Transverse colon (tissue), 4 donors: ENCODE measurements at regions not wholly inside any gene's neighbourhood (a gene's known extent, or its start where the extent isn't known, plus 50 kb on each side); places are given as distances from the start of the nearest gene placed in this dataset.
"Not testable (repeated sequence)": the region's sequence is repeated elsewhere in the genome, so short reads cannot be mapped to it uniquely, and the experiment has no call there.

Source experiments
- DNase-seq: peaks from one replicate; pipeline ENCODE4 v3.0.0-alpha.2; 2019
- H3K27ac ChIP-seq, 4 donors: fragments of 200-600 bp; sonication (generic); 2 replicates each; pipeline ENCODE4 v1.5.1; 2016 to 2018; ENCODE audit warnings: inconsistent platforms in 4 of 4
- H3K27me3 ChIP-seq: fragments of 200-600 bp; sonication (generic); 2 replicates; pipeline ENCODE4 v1.5.1; 2017; ENCODE audit warnings: inconsistent platforms
- H3K36me3 ChIP-seq, 4 donors: fragments of 200-600 bp; sonication (generic); 2 replicates each; pipeline ENCODE4 v1.5.1; 2017 to 2019; ENCODE audit warnings: inconsistent platforms in 4 of 4
- H3K4me1 ChIP-seq, 4 donors: fragments of 200-600 bp; sonication (generic); 2 replicates each; pipeline ENCODE4 v1.5.1; 2017 to 2020; ENCODE audit warnings: inconsistent platforms in 4 of 4
- H3K4me3 ChIP-seq, 4 donors: fragments of 200-600 bp; sonication (generic); 1 replicate in 1 of 4; 2 replicates in 3 of 4; pipeline versions ENCODE4 v1.5.1 to v1.6.1; 2017 to 2019; ENCODE audit warnings: inconsistent platforms in 4 of 4
- H3K9me3 ChIP-seq, 2 donors: fragments of 200-600 bp; sonication (generic); 2 replicates each; pipeline ENCODE4 v1.5.1; 2017 to 2019; ENCODE audit warnings: inconsistent platforms in 2 of 2
- EP300 ChIP-seq: sonication (generic); formaldehyde crosslinking; IDR thresholded peaks from one replicate; pipeline ENCODE4 v1.6.1; 2017; ENCODE audit warnings: antibody characterized with exemption, low read depth
- POLR2A ChIP-seq: fragments of 450-650 bp; IDR thresholded peaks from one replicate; pipeline ENCODE4 v1.6.1; 2016; ENCODE audit warnings: antibody characterized with exemption, mild to moderate bottlenecking, moderate library complexity
- POLR2AphosphoS5 ChIP-seq, 3 donors: sonication (generic); formaldehyde crosslinking; IDR thresholded peaks; one replicate each; pipeline ENCODE4 v1.6.1; 2016; ENCODE audit warnings: antibody characterized with exemption in 3 of 3
- WGBS, 2 donors: methylation state at CpG; one replicate each; pipeline ENCODE4 v1.1.5; 2018; ENCODE audit warnings: low coverage in 1 of 2; 5-methylcytosine and 5-hydroxymethylcytosine counted together
- in situ Hi-C, 4 donors: fragments of 200-750 bp; cut with MboI; loops; one replicate each; pipeline versions ENCODE4 v1.15.0 to v1.15.1; 2017; ENCODE audit warnings: low sequenced_read_pairs in 3 of 4, low pct_ligation_motif_present in 1 of 4, low pct_unique_long_range_greater_than_20kb in 1 of 4
- intact Hi-C: fragments of 100-400 bp; cut with DNase I; formaldehyde crosslinking; loops from one replicate; pipeline ENCODE4 v1.15.1; 2023; ENCODE audit warnings: low total_unique reads
- TF ChIP-seq, protein P1 (sequence below), 5 experiments: fragments of 200-600 bp in 3 of 5; fragments of 450-650 bp in 2 of 5; sonication (generic) in 3 of 5; IDR thresholded peaks; 1 replicate in 2 of 5; 2 replicates in 3 of 5; pipeline ENCODE4 v1.5.1; 2016 to 2017; ENCODE audit warnings: antibody characterized with exemption in 5 of 5, inconsistent platforms in 3 of 5, mild to moderate bottlenecking in 2 of 5, moderate library complexity in 1 of 5

DNA sequence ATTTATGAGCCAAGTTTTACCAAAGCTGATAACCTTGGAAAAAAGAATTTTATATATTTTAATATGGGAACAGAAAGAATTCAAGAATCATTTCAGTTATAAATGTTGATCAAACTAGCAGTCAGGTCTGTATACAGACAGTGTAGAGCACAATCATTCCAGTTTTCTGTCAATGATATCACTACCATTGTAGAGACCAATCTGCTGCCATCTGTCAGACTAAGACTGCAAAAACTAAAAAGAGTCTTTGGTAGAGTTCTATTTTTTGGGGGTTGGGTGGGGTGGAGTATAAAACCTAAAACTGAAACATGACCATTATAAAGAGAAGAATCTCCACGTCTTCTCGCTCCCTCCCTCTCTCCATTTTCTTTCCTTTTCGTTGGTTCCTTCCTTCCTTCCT lies 204.7 kb upstream of the UBE2E3 start:
- intact Hi-C loops = no loop called here

DNA sequence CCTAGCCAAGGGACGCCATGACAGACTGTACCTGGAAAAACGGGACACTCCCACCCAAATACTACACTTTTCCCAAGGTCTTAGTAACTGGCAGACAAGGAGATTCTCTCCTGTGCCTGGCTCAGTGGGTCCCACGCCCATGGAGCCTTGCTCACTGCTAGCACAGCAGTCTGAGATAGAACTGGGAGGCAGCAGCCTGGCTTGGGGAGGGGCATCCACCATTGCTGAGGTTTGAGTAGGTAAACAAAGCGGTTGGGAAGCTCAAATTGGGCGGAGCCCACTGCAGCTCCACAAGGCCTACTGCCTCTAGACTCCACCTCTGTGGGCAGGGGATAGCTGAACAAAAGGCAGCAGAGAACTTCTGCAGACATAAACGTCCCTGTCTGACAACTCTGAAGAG lies 215.1 kb upstream of the UBE2E3 start:
- H3K27me3 ChIP-seq, in situ Hi-C loops, intact Hi-C loops, H3K27ac ChIP-seq, H3K9me3 ChIP-seq, H3K36me3 ChIP-seq, H3K4me3 ChIP-seq, H3K4me1 ChIP-seq, DNase-seq: not testable (repeated sequence)
- 83% methylated on average over 6 of the region's 6 CpGs; no CpG with 5 or more reads in 1 of the 2 donors for WGBS, 2 donors

More for the DNA sequence above, 204.7 kb upstream of the UBE2E3 start:
- H3K4me1 ChIP-seq = no peaks in the 10 kb centered on the region
- no peaks in the 10 kb centered on the region for H3K9me3 ChIP-seq
- 72 to 77% methylated on average over 3 of the region's 3 CpGs for WGBS, 2 donors
- H3K27me3 ChIP-seq = no peaks in the 10 kb centered on the region
- H3K4me3 ChIP-seq = no peak overlapping the region
- in situ Hi-C loops = no loop called here
- TF ChIP-seq, protein P1, sequence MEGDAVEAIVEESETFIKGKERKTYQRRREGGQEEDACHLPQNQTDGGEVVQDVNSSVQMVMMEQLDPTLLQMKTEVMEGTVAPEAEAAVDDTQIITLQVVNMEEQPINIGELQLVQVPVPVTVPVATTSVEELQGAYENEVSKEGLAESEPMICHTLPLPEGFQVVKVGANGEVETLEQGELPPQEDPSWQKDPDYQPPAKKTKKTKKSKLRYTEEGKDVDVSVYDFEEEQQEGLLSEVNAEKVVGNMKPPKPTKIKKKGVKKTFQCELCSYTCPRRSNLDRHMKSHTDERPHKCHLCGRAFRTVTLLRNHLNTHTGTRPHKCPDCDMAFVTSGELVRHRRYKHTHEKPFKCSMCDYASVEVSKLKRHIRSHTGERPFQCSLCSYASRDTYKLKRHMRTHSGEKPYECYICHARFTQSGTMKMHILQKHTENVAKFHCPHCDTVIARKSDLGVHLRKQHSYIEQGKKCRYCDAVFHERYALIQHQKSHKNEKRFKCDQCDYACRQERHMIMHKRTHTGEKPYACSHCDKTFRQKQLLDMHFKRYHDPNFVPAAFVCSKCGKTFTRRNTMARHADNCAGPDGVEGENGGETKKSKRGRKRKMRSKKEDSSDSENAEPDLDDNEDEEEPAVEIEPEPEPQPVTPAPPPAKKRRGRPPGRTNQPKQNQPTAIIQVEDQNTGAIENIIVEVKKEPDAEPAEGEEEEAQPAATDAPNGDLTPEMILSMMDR (IDR thresholded peaks at IDR 0.05) = no peak
- no peak for TF ChIP-seq POLR2A
- TF ChIP-seq EP300 = no peak
- no peak for TF ChIP-seq POLR2AphosphoS5 (IDR thresholded peaks at IDR 0.05)
- H3K27ac ChIP-seq = no peak overlapping the region
- no peaks in the 10 kb centered on the region for H3K36me3 ChIP-seq
- no peak for DNase-seq

GRCh38 chr2:180763263-180763989 lies 217.0 kb upstream of the UBE2E3 start:
- TF ChIP-seq, protein P1 (IDR thresholded peaks at IDR 0.05) = no peak
- TF ChIP-seq POLR2AphosphoS5 (IDR thresholded peaks at IDR 0.05) (no peak), POLR2A (no peak), EP300 (no peak)
- Histone ChIP-seq H3K4me3 (no peak overlapping the region), H3K27ac (no peak overlapping the region), H3K9me3 (no peaks in the 10 kb centered on the region), H3K4me1 (peaks cover 0 to 3% (median 0%) of the 10 kb centered on the region in 4 donors), H3K36me3 (no peaks in the 10 kb centered on the region), H3K27me3 (no peaks in the 10 kb centered on the region)
- WGBS, 2 donors = 53% methylated on average over 2 of the region's 2 CpGs; no CpG with 5 or more reads in 1 of the 2 donors
- intact Hi-C loops (no loop called here), in situ Hi-C loops (no loop called here)
- DNase-seq = no peak

- no peak for DNase-seq
These were observed 219.2 kb upstream of the UBE2E3 start for GRCh38 chr2:180761224-180761623.

More at GRCh38 chr2:180761224-180761623, 219.2 kb upstream of the UBE2E3 start:
- no peaks in the 10 kb centered on the region for H3K27me3 ChIP-seq
- in situ Hi-C loops = no loop called here
- WGBS, 2 donors = 57% methylated on average over 5 of the region's 5 CpGs; no CpG with 5 or more reads in 1 of the 2 donors
- H3K4me3 ChIP-seq = no peak overlapping the region
- no peak overlapping the region for H3K27ac ChIP-seq
- H3K9me3 ChIP-seq = no peaks in the 10 kb centered on the region
- peaks cover 0 to 3% (median 0%) of the 10 kb centered on the region in 4 donors for H3K4me1 ChIP-seq
- H3K36me3 ChIP-seq = no peaks in the 10 kb centered on the region
- intact Hi-C loops = no loop called here
- TF ChIP-seq, protein P1 (IDR thresholded peaks at IDR 0.05) = no peak
- TF ChIP-seq POLR2A (no peak), POLR2AphosphoS5 (IDR thresholded peaks at IDR 0.05) (no peak), EP300 (no peak)
